Neural cell (in vitro differentiated cells): ENCODE measurements at regions not wholly inside any gene's neighbourhood (a gene's known extent, or its start where the extent isn't known, plus 50 kb on each side); places are given as distances from the start of the nearest gene placed in this dataset.
"Not testable (repeated sequence)": the region's sequence is repeated elsewhere in the genome, so short reads cannot be mapped to it uniquely, and the experiment has no call there.

Experiments
- H2AFZ ChIP-seq: fragments of 200-600, 300-800 bp; sonication (generic), shearing (Covaris generic); 2 replicates; pipeline ENCODE4 v1.6.0; 2014; ENCODE audit warnings: low read depth, mild to moderate bottlenecking, antibody characterized with exemption, low read length, moderate library complexity
- H3F3A ChIP-seq: fragments of 200-600 bp; shearing (Covaris generic); 2 replicates; pipeline ENCODE4 v1.6.1; 2016; ENCODE audit warnings: mild to moderate bottlenecking, moderate library complexity, mixed read lengths, antibody characterized with exemption, low read length; ENCODE audit not compliant: insufficient read depth, poor library complexity, severe bottlenecking
- H3K27ac ChIP-seq: fragments of 200-600, 300-800 bp; sonication (generic), shearing (Covaris generic); 2 replicates; pipeline ENCODE4 v1.5.1; 2014; ENCODE audit warnings: mild to moderate bottlenecking, low read length, moderate library complexity
- H3K27me3 ChIP-seq: fragments of 300-800, 200-600 bp; sonication (generic), shearing (Covaris generic); 2 replicates; pipeline ENCODE4 v1.6.0; 2014; ENCODE audit warnings: mild to moderate bottlenecking, low read depth, low read length, moderate library complexity; ENCODE audit not compliant: insufficient read depth
- H3K36me3 ChIP-seq: fragments of 300-800, 200-600 bp; sonication (generic), shearing (Covaris generic); 2 replicates; pipeline ENCODE4 v1.5.1; 2014; ENCODE audit warnings: mild to moderate bottlenecking, antibody characterized with exemption, low read length, moderate library complexity; ENCODE audit not compliant: insufficient read depth
- H3K4me2 ChIP-seq: fragments of 300-800, 200-600 bp; sonication (generic), shearing (Covaris generic); 2 replicates; pipeline ENCODE4 v1.6.0; 2014; ENCODE audit warnings: mild to moderate bottlenecking, low read length
- H3K4me3 ChIP-seq: fragments of 300-800, 200-600 bp; sonication (generic), shearing (Covaris generic); 2 replicates; pipeline ENCODE4 v1.5.1; 2014; ENCODE audit warnings: mild to moderate bottlenecking, low read length, moderate library complexity
- H3K79me2 ChIP-seq: fragments of 200-600 bp; shearing (Covaris generic); replicated peaks from 2 replicates; pipeline ENCODE4 v1.6.0; 2014; ENCODE audit warnings: mild to moderate bottlenecking, low read length, moderate library complexity; ENCODE audit not compliant: insufficient read depth
- H3K9ac ChIP-seq: fragments of 300-800, 200-600 bp; sonication (generic), shearing (Covaris generic); 2 replicates; pipeline ENCODE4 v1.6.1; 2016; ENCODE audit warnings: mild to moderate bottlenecking, low read length, mixed read lengths
- H3K9me2 ChIP-seq: fragments of 200-600 bp; shearing (Covaris generic); 2 replicates; pipeline ENCODE4 v1.6.1; 2016; ENCODE audit warnings: mild to moderate bottlenecking, low read length, mixed read lengths; ENCODE audit not compliant: insufficient read depth
- H3K9me3 ChIP-seq: fragments of 200-600, 300-800 bp; sonication (generic), shearing (Covaris generic); 2 replicates; pipeline ENCODE4 v1.6.1; 2016; ENCODE audit warnings: mild to moderate bottlenecking, mixed run types, low read length, moderate library complexity, mixed read lengths
- H4K20me1 ChIP-seq: fragments of 200-600 bp; shearing (Covaris generic); 2 replicates; pipeline ENCODE4 v1.6.1; 2016; ENCODE audit warnings: mild to moderate bottlenecking, mixed run types; ENCODE audit not compliant: insufficient read depth
- MXI1 ChIP-seq: fragments of 450-650 bp; conservative IDR thresholded peaks from 2 replicates; pipeline ENCODE4 v1.6.1; 2014; ENCODE audit warnings: antibody characterized with exemption, mild to moderate bottlenecking; ENCODE audit not compliant: poor library complexity, severe bottlenecking
- POLR2AphosphoS5 ChIP-seq: IDR thresholded peaks from 2 replicates; pipeline ENCODE4 v1.6.1; 2012
- RAD21 ChIP-seq: fragments of 450-650 bp; conservative IDR thresholded peaks from 2 replicates; pipeline ENCODE4 v1.6.1; 2014; ENCODE audit warnings: antibody characterized with exemption, mild to moderate bottlenecking, moderate library complexity
- SMC3 ChIP-seq: fragments of 450-650 bp; conservative IDR thresholded peaks from 2 replicates; pipeline ENCODE4 v1.6.1; 2014; ENCODE audit warnings: antibody characterized with exemption, mild to moderate bottlenecking, moderate library complexity; ENCODE audit not compliant: poor library complexity
- TAF1 ChIP-seq: IDR thresholded peaks from 2 replicates; pipeline ENCODE4 v1.6.1; 2012; ENCODE audit warnings: low read depth
- TF ChIP-seq, protein P1 (sequence below): IDR thresholded peaks from 2 replicates; pipeline ENCODE4 v1.6.1; 2012; ENCODE audit warnings: borderline replicate concordance
- TF ChIP-seq, protein P2 (sequence below): fragments of 450-650 bp; IDR thresholded peaks from 2 replicates; pipeline ENCODE4 v1.5.1; 2014; ENCODE audit warnings: antibody characterized with exemption, mild to moderate bottlenecking, moderate library complexity; ENCODE audit not compliant: poor library complexity, severe bottlenecking

DNA sequence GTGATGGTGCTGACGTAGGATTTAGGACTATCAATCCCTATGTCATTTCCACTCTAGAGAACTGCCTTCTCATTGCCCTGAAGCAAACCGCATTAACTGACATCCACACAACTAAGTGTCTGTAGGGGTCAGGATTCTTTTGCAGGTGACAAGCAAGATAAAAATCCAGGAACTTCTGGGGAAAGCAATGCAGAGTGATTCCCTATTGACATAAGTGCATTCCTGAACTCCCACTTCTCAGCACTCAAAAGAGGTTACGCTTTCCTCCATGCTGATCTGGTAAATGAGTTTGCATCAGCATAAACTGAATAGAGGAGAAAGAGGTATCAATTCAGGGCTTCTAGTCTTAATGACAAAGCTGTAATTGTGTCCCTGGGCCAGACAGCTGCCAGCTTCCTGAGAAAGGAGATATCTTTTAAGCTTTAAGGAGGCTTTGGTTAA is 224.6 kb upstream of the ISX start:
- no peaks in the 10 kb centered on the region for H3K36me3 ChIP-seq
- no peaks in the 10 kb centered on the region for H3K27me3 ChIP-seq
- H3F3A ChIP-seq = no peaks in the 10 kb centered on the region
- peaks cover 2% of the 10 kb centered on the region for H3K9me3 ChIP-seq
- H2AFZ ChIP-seq = no peak overlapping the region
- no peaks in the 10 kb centered on the region for H3K79me2 ChIP-seq
- H3K9ac ChIP-seq = no peak overlapping the region
- no peak overlapping the region for H3K4me3 ChIP-seq
- H4K20me1 ChIP-seq = no peaks in the 10 kb centered on the region
- TF ChIP-seq, protein P1, sequence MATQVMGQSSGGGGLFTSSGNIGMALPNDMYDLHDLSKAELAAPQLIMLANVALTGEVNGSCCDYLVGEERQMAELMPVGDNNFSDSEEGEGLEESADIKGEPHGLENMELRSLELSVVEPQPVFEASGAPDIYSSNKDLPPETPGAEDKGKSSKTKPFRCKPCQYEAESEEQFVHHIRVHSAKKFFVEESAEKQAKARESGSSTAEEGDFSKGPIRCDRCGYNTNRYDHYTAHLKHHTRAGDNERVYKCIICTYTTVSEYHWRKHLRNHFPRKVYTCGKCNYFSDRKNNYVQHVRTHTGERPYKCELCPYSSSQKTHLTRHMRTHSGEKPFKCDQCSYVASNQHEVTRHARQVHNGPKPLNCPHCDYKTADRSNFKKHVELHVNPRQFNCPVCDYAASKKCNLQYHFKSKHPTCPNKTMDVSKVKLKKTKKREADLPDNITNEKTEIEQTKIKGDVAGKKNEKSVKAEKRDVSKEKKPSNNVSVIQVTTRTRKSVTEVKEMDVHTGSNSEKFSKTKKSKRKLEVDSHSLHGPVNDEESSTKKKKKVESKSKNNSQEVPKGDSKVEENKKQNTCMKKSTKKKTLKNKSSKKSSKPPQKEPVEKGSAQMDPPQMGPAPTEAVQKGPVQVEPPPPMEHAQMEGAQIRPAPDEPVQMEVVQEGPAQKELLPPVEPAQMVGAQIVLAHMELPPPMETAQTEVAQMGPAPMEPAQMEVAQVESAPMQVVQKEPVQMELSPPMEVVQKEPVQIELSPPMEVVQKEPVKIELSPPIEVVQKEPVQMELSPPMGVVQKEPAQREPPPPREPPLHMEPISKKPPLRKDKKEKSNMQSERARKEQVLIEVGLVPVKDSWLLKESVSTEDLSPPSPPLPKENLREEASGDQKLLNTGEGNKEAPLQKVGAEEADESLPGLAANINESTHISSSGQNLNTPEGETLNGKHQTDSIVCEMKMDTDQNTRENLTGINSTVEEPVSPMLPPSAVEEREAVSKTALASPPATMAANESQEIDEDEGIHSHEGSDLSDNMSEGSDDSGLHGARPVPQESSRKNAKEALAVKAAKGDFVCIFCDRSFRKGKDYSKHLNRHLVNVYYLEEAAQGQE = peak; percentile 3
- TF ChIP-seq RAD21 = no peak
- no peak overlapping the region for H3K27ac ChIP-seq
- H3K4me2 ChIP-seq = no peak overlapping the region
- H3K9me2 ChIP-seq = no peaks in the 10 kb centered on the region

DNA sequence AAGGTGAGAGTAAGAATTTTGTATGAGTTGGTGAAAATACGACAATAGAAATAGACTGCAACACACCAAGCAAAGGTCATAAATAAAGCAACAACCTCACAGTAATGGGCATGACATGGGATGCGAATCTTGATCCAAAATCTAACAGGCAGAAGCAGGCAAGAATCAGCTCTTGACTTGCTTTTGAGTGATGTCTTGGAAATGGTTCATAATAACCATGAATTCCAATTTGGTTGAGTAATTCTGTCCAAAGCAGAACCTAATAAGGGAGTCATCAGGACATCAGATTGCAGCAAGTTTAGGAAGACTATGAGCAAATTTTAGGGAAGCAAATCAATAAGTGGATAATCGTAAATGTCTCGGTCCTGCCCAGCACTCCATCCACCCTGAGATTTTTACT is 224.0 kb upstream of the ISX start:
- Histone ChIP-seq H3K4me2 (no peak overlapping the region), H3K27me3 (no peaks in the 10 kb centered on the region), H3K36me3 (no peaks in the 10 kb centered on the region), H3K9ac (no peak overlapping the region), H3F3A (no peaks in the 10 kb centered on the region), H3K79me2 (no peaks in the 10 kb centered on the region), H2AFZ (no peak overlapping the region), H3K9me2 (no peaks in the 10 kb centered on the region), H3K27ac (no peak overlapping the region), H3K4me3 (no peak overlapping the region), H3K9me3 (peaks cover 2% of the 10 kb centered on the region), H4K20me1 (no peaks in the 10 kb centered on the region)
- TF ChIP-seq, protein P2, sequence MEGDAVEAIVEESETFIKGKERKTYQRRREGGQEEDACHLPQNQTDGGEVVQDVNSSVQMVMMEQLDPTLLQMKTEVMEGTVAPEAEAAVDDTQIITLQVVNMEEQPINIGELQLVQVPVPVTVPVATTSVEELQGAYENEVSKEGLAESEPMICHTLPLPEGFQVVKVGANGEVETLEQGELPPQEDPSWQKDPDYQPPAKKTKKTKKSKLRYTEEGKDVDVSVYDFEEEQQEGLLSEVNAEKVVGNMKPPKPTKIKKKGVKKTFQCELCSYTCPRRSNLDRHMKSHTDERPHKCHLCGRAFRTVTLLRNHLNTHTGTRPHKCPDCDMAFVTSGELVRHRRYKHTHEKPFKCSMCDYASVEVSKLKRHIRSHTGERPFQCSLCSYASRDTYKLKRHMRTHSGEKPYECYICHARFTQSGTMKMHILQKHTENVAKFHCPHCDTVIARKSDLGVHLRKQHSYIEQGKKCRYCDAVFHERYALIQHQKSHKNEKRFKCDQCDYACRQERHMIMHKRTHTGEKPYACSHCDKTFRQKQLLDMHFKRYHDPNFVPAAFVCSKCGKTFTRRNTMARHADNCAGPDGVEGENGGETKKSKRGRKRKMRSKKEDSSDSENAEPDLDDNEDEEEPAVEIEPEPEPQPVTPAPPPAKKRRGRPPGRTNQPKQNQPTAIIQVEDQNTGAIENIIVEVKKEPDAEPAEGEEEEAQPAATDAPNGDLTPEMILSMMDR = no peak
- TF ChIP-seq RAD21 = no peak

DNA sequence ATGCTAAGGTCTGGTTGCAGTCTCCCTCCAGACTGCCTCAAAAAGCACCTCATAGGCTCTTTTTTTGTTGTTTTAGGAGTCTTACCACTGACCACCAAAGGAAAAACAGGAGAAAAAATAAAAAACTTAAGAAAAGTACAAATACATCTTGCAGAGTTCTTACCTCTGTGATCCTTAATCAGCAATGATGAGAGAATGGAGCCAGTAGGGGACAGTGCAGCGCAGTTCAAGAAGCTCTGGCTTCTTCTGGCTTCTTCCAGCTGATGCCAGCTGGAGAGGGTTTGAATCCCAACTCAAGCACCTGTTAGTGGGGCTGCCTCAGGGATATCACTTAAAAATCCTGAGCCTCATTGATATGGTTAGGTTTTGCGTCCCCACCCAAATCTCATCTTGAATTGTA is 223.3 kb upstream of the ISX start:
- H2AFZ ChIP-seq = no peak overlapping the region
- TF ChIP-seq TAF1 (no peak), MXI1 (no peak), SMC3 (no peak), POLR2AphosphoS5 (no peak), RAD21 (no peak)
- TF ChIP-seq, protein P2 = no peak
- TF ChIP-seq, protein P1 = no peak
- no peak overlapping the region for H3K4me3 ChIP-seq
- no peak overlapping the region for H3K9ac ChIP-seq
- no peaks in the 10 kb centered on the region for H3K36me3 ChIP-seq
- H3K27ac ChIP-seq = no peak overlapping the region
- H4K20me1 ChIP-seq = no peaks in the 10 kb centered on the region
- no peaks in the 10 kb centered on the region for H3K27me3 ChIP-seq
- H3K4me2 ChIP-seq = no peak overlapping the region
- H3F3A ChIP-seq = no peaks in the 10 kb centered on the region
- no peaks in the 10 kb centered on the region for H3K79me2 ChIP-seq
- H3K9me2 ChIP-seq = no peaks in the 10 kb centered on the region
- peaks cover 2% of the 10 kb centered on the region for H3K9me3 ChIP-seq

DNA sequence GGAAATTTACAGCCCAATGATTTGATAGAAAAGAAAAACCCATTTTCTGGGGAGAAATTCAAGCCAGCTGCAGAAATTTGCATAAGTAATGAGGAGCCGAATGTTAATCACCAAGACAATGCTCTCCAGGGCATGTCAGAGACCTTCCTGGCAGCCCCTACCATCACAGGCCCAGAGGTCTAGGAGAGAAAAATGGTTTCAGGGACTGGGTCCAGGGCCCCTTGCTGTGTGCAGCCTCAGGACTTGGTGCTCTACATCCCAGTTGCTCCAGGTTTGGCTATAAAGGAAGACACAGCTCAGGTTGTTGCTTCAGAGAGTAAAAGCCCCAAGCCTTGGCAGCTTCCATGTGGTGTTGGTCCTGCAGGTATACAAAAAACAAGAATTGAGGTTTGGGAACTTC is 222.2 kb upstream of the ISX start:
- not testable (repeated sequence) for H3K27ac ChIP-seq, H3K9me2 ChIP-seq, H3K27me3 ChIP-seq, H3K4me3 ChIP-seq, H3K4me2 ChIP-seq, H3K36me3 ChIP-seq, H2AFZ ChIP-seq, H4K20me1 ChIP-seq, H3K9ac ChIP-seq, H3K79me2 ChIP-seq, H3K9me3 ChIP-seq, H3F3A ChIP-seq
